ACHN (cell line): ENCODE measurements at regions not wholly inside any gene's neighbourhood (a gene's known extent, or its start where the extent isn't known, plus 50 kb on each side); places are given as distances from the start of the nearest gene placed in this dataset.

Experiments
- DNase-seq: peaks from one replicate; pipeline ENCODE4 v3.0.0-alpha.2; 2015
- in situ Hi-C: cut with HindIII; loops from 2 replicates; pipeline ENCODE4 v1.10.0; 2017; ENCODE audit warnings: low sequenced_read_pairs, low pct_ligation_motif_present, low pct_unique_long_range_greater_than_20kb

DNA sequence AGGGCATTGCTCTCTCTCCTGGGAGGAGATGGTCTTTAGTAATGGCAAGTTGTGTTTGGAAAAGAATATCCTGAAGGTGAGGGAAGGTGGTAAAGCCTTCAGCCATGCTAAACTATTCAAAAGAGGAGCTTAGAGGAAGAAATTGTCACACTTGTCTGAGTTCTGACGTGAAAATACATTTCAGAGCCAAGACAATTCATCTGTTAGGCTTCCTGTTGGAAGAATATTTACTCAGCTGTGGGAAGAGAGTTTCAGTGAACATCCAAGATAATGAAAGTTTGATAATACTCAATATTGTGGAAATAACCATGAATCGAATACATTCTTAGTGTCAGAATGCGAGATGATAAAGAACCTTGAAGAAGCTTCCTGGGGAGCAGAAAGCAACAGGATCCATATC is 143.3 kb downstream of the GPAT3 start:
- no peak for DNase-seq
- in situ Hi-C loops = no loop called here

DNA sequence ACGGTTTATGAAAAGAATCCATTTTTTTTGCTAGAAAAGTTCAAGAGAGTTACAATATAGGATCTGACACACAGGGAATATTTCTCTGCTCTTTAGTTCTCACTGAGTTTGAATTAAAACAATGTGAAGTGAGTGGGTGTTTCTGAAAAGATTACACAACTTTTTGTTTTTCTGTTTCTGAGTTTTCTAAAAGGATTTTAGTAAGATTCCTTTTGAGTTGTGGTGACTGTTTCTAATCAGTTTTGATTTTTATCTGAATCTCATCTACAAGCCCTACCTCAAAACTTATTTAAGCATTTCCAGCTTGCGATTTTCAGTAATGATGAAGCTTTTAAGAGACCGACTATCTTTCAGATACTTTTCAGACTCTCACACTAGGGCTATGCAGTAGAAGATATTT is 141.7 kb downstream of the GPAT3 start:
- in situ Hi-C loops = no loop called here
- no peak for DNase-seq

DNA sequence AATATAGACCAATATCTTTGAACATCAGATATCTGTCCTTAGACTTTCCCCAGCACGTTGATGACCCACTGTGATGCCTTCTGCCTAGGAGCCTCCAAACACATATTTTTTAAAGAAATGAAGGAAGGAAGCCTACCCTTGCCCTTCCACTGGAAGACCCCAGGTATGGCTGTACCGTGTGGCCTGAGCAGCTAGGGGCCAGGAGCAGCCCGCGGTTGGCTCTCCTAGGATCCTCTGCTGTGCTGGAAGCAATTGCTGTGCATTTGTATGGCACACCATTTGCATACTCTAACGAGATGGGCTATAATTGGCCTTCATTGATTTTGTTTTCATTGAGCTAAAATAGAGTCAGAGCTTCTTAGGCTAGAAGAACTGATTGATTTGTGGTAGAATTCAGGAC is 128.8 kb downstream of the GPAT3 start:
- no peak for DNase-seq
- in situ Hi-C loops = no loop called here

DNA sequence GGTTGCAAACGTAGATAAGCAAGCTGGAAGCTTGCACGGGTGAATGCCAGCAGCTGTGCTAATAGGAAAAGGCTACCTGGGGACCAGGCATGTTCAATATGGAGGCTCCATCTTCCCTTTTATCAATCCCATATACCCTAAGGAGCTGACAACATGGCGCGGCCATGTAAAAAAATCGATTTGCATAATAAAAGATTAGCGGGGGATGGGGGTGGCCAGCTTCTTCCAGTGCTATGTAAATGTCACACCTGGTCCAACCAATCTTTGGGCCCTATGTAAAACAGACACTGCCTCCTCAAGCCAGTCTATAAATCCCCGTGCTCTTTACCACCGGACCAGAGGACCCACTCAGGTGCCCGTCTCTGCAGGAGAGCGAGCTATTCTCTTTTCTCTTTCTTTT is 128.2 kb downstream of the GPAT3 start:
- no peak for DNase-seq
- in situ Hi-C loops = no loop called here

DNA sequence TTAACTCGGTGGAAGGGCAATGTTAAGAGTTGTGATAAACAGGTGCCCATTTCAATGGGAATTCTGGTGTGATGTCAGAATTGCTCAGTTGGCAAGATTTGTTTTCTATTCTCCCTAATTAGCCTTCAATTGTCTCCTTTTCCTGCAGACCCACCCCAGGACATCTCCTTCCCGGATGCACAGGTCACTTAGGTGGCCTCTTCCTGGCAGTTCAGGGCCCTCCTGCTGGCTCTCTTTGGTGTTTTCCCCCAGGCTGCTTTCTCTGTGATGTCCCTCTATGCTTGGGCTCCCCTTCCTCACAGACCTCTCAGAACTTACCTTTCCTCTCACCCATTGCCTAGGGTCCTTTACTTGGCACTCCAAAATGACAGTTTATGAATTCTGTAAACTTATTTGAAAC is 126.3 kb downstream of the GPAT3 start:
- no peak for DNase-seq
- in situ Hi-C loops = no loop called here

DNA sequence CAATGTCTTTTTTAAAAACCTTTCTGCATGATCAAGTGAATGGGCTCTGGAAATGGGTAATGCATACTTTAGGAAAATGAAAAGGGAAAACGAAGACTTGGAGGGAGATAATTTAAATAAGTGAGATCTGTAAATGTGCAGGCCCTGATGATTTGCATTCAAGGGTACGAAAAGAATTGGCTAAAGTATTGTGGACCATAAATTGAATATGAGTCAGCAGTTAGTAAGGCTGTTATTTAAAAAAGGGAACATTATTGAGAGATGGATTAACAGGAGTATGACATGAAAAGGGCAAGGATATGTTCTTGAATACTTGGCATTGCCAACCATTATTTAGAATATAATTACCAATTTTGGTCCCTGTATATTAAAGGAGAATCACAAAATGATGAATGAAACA is 125.5 kb downstream of the GPAT3 start:
- no peak for DNase-seq
- in situ Hi-C loops = no loop called here

DNA sequence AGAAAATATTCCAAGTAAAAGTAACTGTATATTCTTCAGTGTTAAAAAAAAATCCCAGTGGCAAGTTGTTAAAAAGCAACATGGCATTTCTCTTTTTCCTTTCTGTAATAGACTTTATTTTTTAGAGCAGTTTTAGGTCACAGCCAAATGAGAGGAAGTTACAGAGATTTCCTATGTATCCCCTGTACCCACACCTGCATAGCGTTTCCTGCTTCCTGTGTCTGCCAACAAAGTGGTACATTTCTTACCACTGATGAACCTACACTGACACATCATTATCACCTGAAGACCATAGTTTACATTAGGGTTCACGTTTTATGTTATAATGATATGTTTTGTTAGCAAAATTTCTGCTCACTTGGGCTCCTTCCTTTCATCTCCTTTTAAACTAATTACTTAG is 124.7 kb downstream of the GPAT3 start:
- in situ Hi-C loops = no loop called here
- DNase-seq = no peak

DNA sequence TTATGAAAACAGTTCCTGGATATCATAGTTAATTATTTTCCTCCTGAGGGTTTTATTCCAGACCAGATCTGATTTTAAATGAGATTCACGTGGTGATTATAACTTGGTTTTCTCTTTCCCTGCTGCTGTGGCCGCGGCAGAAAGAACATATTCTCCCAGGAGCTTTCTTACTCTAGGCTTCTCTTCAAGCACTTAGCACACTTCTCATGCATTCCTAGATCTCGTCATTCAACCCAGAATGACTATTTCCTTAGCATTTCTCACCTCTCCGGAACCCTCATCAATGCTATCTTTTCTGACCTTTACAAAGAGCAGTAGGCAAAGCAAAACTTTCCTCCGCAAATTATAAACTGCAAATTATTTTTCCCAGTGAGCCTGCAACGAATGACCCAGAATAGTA is 122.9 kb downstream of the GPAT3 start:
- DNase-seq = no peak
- in situ Hi-C loops = no loop called here

DNA sequence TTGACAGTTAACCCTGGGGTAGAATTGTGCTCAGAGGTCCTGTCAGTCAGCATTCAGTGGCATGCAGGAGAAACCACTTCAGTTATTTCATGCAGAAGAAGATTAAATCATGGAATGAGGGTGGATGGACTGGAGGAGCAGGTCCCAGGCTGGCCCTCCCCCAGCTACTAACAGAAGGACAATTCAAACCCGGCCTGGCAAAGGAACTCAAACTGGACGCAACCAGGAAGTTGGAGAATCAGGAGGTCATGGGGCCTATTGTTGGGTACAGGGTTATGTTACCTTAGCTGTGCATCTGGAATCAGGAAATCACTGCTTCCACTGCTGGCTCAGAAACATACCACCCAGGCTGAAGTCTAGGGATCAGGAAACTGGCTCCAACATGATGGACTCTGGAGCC is 121.4 kb downstream of the GPAT3 start:
- no peak for DNase-seq
- in situ Hi-C loops = no loop called here
